ENCODE measurements at regions not wholly inside any gene's neighbourhood (a gene's known extent, or its start where the extent isn't known, plus 50 kb on each side); places are given as distances from the start of the nearest gene placed in this dataset.

- H3K9me3 Mint-ChIP-seq (ENCODE audit: unreplicated experiment): no peaks in the 10 kb centered on the region
- BruUV-seq (replicated peaks): no TSS peak
- Histone ChIP-seq H3K4me3 (ENCODE audit: low read depth, low read length) (no peak overlapping the region), H3K27me3 (replicated peaks; ENCODE audit: control insufficient read depth, insufficient read depth, low read length) (no peaks in the 10 kb centered on the region), H3K4me1 (no peaks in the 10 kb centered on the region), H3K36me3 (ENCODE audit: control insufficient read depth, insufficient read depth, low read length) (no peaks in the 10 kb centered on the region), H3K9me3 (no peaks in the 10 kb centered on the region)
- H3K27me3 Mint-ChIP-seq (ENCODE audit: insufficient read depth, unreplicated experiment): no peaks in the 10 kb centered on the region
- ChIA-PET CTCF (no interaction called here), POLR2A (no interaction called here)
- no peak overlapping the region for H3K27ac Mint-ChIP-seq (ENCODE audit: unreplicated experiment)
- no peak for TF ChIP-seq CTCF (IDR thresholded peaks at IDR 0.05; ENCODE audit: insufficient read depth in 1 of 2, low read depth in 1 of 2, low read length in 1 of 2, severe bottlenecking in 1 of 2, unreplicated experiment in 1 of 2)
- H3K4me1 Mint-ChIP-seq (ENCODE audit: low read depth, unreplicated experiment): no peaks in the 10 kb centered on the region
- no peak overlapping the region for H3K4me3 Mint-ChIP-seq (ENCODE audit: unreplicated experiment)
- no peaks in the 10 kb centered on the region for H3K36me3 Mint-ChIP-seq (ENCODE audit: insufficient read depth, unreplicated experiment)
- intact Hi-C loops (cut with micrococcal nuclease; ENCODE audit: unreplicated experiment): no loop called here
- DNase-seq: no peak
Observed at GRCh38 chr1:73813236-73813635, 384.7 kb downstream of the LRRIQ3 start.

GRCh38 chr1:73811798-73812197, 386.2 kb downstream of the LRRIQ3 start:
- BruUV-seq (replicated peaks): no TSS peak
- intact Hi-C loops (cut with micrococcal nuclease; ENCODE audit: unreplicated experiment): no loop called here
- TF ChIP-seq CTCF (IDR thresholded peaks at IDR 0.05; ENCODE audit: insufficient read depth in 1 of 2, low read depth in 1 of 2, low read length in 1 of 2, severe bottlenecking in 1 of 2, unreplicated experiment in 1 of 2): no peak
- ChIA-PET CTCF (no interaction called here), POLR2A (no interaction called here)
- no peaks in the 10 kb centered on the region for H3K4me1 Mint-ChIP-seq (ENCODE audit: low read depth, unreplicated experiment)
- H3K4me3 Mint-ChIP-seq (ENCODE audit: unreplicated experiment): no peak overlapping the region
- Histone ChIP-seq H3K27me3 (replicated peaks; ENCODE audit: control insufficient read depth, insufficient read depth, low read length) (no peaks in the 10 kb centered on the region), H3K9me3 (no peaks in the 10 kb centered on the region), H3K36me3 (ENCODE audit: control insufficient read depth, insufficient read depth, low read length) (no peaks in the 10 kb centered on the region), H3K4me1 (no peaks in the 10 kb centered on the region), H3K4me3 (ENCODE audit: low read depth, low read length) (no peak overlapping the region)
- no peaks in the 10 kb centered on the region for H3K27me3 Mint-ChIP-seq (ENCODE audit: insufficient read depth, unreplicated experiment)
- H3K36me3 Mint-ChIP-seq (ENCODE audit: insufficient read depth, unreplicated experiment): no peaks in the 10 kb centered on the region
- DNase-seq: no peak
- no peaks in the 10 kb centered on the region for H3K9me3 Mint-ChIP-seq (ENCODE audit: unreplicated experiment)
- H3K27ac Mint-ChIP-seq (ENCODE audit: unreplicated experiment): no peak overlapping the region

- H3K4me1 ChIP-seq: peaks cover 26% of the 10 kb centered on the region
- POLR2A ChIA-PET: no interaction called here
- H3K9me3 ChIP-seq: no peaks in the 10 kb centered on the region
Observed at GRCh38 chr1:73804935-73805334, 393.0 kb downstream of the LRRIQ3 start.

More at GRCh38 chr1:73804935-73805334, 393.0 kb downstream of the LRRIQ3 start:
- Mint-ChIP-seq H3K27me3 (ENCODE audit: insufficient read depth, unreplicated experiment) (no peaks in the 10 kb centered on the region), H3K36me3 (ENCODE audit: insufficient read depth, unreplicated experiment) (no peaks in the 10 kb centered on the region), H3K27ac (ENCODE audit: unreplicated experiment) (no peak overlapping the region), H3K4me1 (ENCODE audit: low read depth, unreplicated experiment) (peaks cover 19% of the 10 kb centered on the region), H3K4me3 (ENCODE audit: unreplicated experiment) (no peak overlapping the region), H3K9me3 (ENCODE audit: unreplicated experiment) (no peaks in the 10 kb centered on the region)
- Histone ChIP-seq H3K36me3 (ENCODE audit: control insufficient read depth, insufficient read depth, low read length) (no peaks in the 10 kb centered on the region), H3K4me3 (ENCODE audit: low read depth, low read length) (no peak overlapping the region), H3K27me3 (replicated peaks; ENCODE audit: control insufficient read depth, insufficient read depth, low read length) (no peaks in the 10 kb centered on the region)
- BruUV-seq (replicated peaks): no TSS peak
- DNase-seq: no peak
- intact Hi-C loops (cut with micrococcal nuclease; ENCODE audit: unreplicated experiment): no loop called here
- TF ChIP-seq CTCF (IDR thresholded peaks at IDR 0.05; ENCODE audit: insufficient read depth in 1 of 2, low read depth in 1 of 2, low read length in 1 of 2, severe bottlenecking in 1 of 2, unreplicated experiment in 1 of 2): no peak
- CTCF ChIA-PET: no interaction called here
